ENCODE measurements at regions not wholly inside any gene's neighbourhood (a gene's known extent, or its start where the extent isn't known, plus 50 kb on each side); places are given as distances from the start of the nearest gene placed in this dataset.

DNA sequence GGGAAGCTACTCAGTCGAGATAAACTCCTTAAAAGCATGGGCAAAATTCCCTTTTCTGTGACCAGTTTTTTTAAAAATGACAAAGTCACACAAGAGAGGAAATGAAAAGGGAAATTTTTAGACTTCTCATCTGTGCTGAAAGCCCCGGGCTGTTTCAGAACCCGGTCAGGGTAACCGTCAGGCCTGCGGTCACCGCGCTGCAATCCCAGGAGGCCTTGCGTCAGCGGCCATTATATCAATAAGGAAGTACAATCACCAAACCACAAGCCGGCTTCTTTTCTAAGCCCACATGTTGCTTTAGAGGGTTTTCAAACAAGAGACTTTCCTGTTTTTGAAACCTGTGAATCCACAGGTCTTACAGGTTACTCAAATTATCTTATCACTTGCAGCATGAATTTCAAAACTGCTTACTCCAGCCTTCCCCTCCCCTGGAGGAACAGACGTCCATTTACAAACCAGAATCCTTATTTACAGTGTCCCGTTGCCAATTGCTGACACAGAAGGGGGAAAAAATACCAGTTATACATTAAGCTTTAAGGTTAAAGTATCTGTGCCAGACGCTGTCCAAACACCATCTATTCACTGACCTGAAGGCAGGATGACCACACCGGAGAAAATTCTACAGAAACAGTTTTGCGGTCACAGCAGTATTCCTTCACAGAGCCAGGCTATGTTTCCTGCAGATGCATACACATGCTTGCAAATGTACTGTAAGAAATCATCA lies 165.3 kb downstream of the TOMM20 start (continued):
- TF ChIP-seq CHD7 (IDR thresholded peaks at IDR 0.05; ENCODE audit: low read depth, low read length) (no peak), ZNF12 (CRISPR knock-in tag; IDR thresholded peaks at IDR 0.05) (no peak), TCFL5 (CRISPR knock-in tag; conservative IDR thresholded peaks at IDR 0.05) (peak; percentile 85), XRCC5 (IDR thresholded peaks at IDR 0.05; ENCODE audit: low read depth, low read length) (no peak), ZBTB34 (CRISPR knock-in tag; IDR thresholded peaks at IDR 0.05) (no peak), CAMTA2 (CRISPR knock-in tag; conservative IDR thresholded peaks at IDR 0.05) (no peak), BRCA1 (IDR thresholded peaks at IDR 0.05) (no peak), BRCA1 (CRISPR knock-in tag; IDR thresholded peaks at IDR 0.05) (no peak), MAFG (tag; conservative IDR thresholded peaks at IDR 0.05) (peak; percentile 39), NFXL1 (CRISPR knock-in tag; IDR thresholded peaks at IDR 0.05) (no peak), ZNF766 (CRISPR knock-in tag; conservative IDR thresholded peaks at IDR 0.05) (peak; percentile 96), STAG1 (CRISPR knock-in tag; IDR thresholded peaks at IDR 0.05; ENCODE audit: borderline replicate concordance) (no peak), TGIF2 (CRISPR knock-in tag; IDR thresholded peaks at IDR 0.05) (no peak), TBP (optimal IDR thresholded peaks at IDR 0.05; ENCODE audit: low read depth, low read length) (no peak)
- TF ChIP-seq, protein P1, sequence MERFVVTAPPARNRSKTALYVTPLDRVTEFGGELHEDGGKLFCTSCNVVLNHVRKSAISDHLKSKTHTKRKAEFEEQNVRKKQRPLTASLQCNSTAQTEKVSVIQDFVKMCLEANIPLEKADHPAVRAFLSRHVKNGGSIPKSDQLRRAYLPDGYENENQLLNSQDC (CRISPR knock-in tag; IDR thresholded peaks at IDR 0.05) = no peak

Data from K562 (cell line).